Loucy (cell line): ENCODE measurements at regions not wholly inside any gene's neighbourhood (a gene's known extent, or its start where the extent isn't known, plus 50 kb on each side); places are given as distances from the start of the nearest gene placed in this dataset.

Experiments
- H2AFZ ChIP-seq: fragments of 200-600 bp; sonication (generic); 2 replicates; pipeline ENCODE4 v1.6.0; 2016; ENCODE audit warnings: antibody characterized with exemption, mild to moderate bottlenecking, low read length, moderate library complexity
- H3F3A ChIP-seq: fragments of 200-600 bp; 2 replicates; pipeline ENCODE4 v1.6.0; 2016; ENCODE audit warnings: antibody characterized with exemption, low read depth, mild to moderate bottlenecking
- H3K27me3 ChIP-seq: fragments of 200-600 bp; sonication (generic); 2 replicates; pipeline ENCODE4 v1.6.1; 2014; ENCODE audit warnings: low read length, mild to moderate bottlenecking; ENCODE audit not compliant: insufficient read depth, poor library complexity, severe bottlenecking
- H3K36me3 ChIP-seq: fragments of 200-600 bp; sonication (generic); 2 replicates; pipeline ENCODE4 v1.6.1; 2016; ENCODE audit warnings: low read length; ENCODE audit not compliant: insufficient read depth
- H3K4me1 ChIP-seq: fragments of 200-600 bp; sonication (generic); 2 replicates; pipeline ENCODE4 v1.5.1; 2014; ENCODE audit warnings: low read length, mild to moderate bottlenecking; ENCODE audit not compliant: insufficient read depth, poor library complexity, severe bottlenecking
- H3K4me2 ChIP-seq: fragments of 200-600 bp; sonication (generic); 2 replicates; pipeline ENCODE4 v1.6.0; 2014; ENCODE audit warnings: antibody characterized with exemption, low read length, low read depth, mild to moderate bottlenecking; ENCODE audit not compliant: poor library complexity, severe bottlenecking
- H3K4me3 ChIP-seq: fragments of 200-600 bp; sonication (generic); 2 replicates; pipeline ENCODE4 v1.5.1; 2014; ENCODE audit warnings: low read length, mild to moderate bottlenecking, mixed read lengths; ENCODE audit not compliant: poor library complexity, severe bottlenecking
- H3K79me2 ChIP-seq: fragments of 200-600 bp; sonication (generic); 2 replicates; pipeline ENCODE4 v1.6.1; 2014; ENCODE audit warnings: low read length; ENCODE audit not compliant: insufficient read depth
- H3K9ac ChIP-seq: fragments of 200-600 bp; sonication (generic); 2 replicates; pipeline ENCODE4 v1.6.0; 2014; ENCODE audit warnings: mild to moderate bottlenecking, low read depth, low read length, moderate library complexity; ENCODE audit not compliant: poor library complexity, severe bottlenecking
- H3K9me2 ChIP-seq: fragments of 200-600 bp; sonication (generic); replicated peaks from 2 replicates; pipeline ENCODE4 v1.6.1; 2016; ENCODE audit warnings: low read depth, low read length, mixed read lengths
- H3K9me3 ChIP-seq: fragments of 200-600 bp; sonication (generic); 2 replicates; pipeline ENCODE4 v1.6.1; 2014; ENCODE audit warnings: mild to moderate bottlenecking, antibody characterized with exemption, low read length, low read depth; ENCODE audit not compliant: insufficient read depth
- H4K20me1 ChIP-seq: fragments of 200-600 bp; sonication (generic); 2 replicates; pipeline ENCODE4 v1.6.0; 2014; ENCODE audit warnings: antibody characterized with exemption, low read length, mild to moderate bottlenecking; ENCODE audit not compliant: insufficient read depth, poor library complexity, severe bottlenecking
- EZH2phosphoT487 ChIP-seq: fragments of 200-600 bp; IDR thresholded peaks from 2 replicates; pipeline ENCODE4 v1.6.1; 2018; ENCODE audit warnings: antibody characterized with exemption, mild to moderate bottlenecking, moderate library complexity, borderline replicate concordance
- TF ChIP-seq, protein P1 (sequence below): fragments of 200-600 bp; sonication (generic); conservative IDR thresholded peaks from 2 replicates; pipeline ENCODE4 v1.5.1; 2014; ENCODE audit warnings: mild to moderate bottlenecking, antibody characterized with exemption, low read length

DNA sequence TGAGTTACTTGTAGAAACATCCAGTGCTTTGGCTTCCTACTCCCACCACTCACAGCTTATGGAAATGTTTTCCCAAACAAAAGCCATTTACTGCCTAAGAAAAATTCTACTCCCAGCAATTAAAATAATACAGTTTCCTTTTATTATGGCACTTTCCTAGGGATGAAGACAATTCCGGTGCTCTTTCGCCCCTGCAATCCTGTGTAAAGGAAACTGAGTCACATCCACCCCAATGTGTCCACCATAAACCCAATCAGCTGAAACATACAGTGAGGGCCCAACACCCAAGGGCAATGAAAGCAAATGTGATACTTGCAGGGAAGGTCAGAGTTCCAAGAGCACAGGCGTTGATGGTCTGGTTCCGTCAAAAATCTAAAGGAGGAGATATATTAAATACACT is 62.0 kb upstream of the ST3GAL5 start:
- Histone ChIP-seq H3K4me3 (no peak overlapping the region), H3K4me1 (no peaks in the 10 kb centered on the region), H3F3A (no peaks in the 10 kb centered on the region), H3K79me2 (no peaks in the 10 kb centered on the region), H3K9ac (no peak overlapping the region), H4K20me1 (no peaks in the 10 kb centered on the region), H3K4me2 (no peak overlapping the region), H2AFZ (no peak overlapping the region), H3K36me3 (no peaks in the 10 kb centered on the region), H3K27me3 (no peaks in the 10 kb centered on the region), H3K9me3 (peaks cover 4% of the 10 kb centered on the region; the same call in 1 of the 2 replicates), H3K9me2 (no peaks in the 10 kb centered on the region)
- no peak for TF ChIP-seq EZH2phosphoT487
- TF ChIP-seq, protein P1, sequence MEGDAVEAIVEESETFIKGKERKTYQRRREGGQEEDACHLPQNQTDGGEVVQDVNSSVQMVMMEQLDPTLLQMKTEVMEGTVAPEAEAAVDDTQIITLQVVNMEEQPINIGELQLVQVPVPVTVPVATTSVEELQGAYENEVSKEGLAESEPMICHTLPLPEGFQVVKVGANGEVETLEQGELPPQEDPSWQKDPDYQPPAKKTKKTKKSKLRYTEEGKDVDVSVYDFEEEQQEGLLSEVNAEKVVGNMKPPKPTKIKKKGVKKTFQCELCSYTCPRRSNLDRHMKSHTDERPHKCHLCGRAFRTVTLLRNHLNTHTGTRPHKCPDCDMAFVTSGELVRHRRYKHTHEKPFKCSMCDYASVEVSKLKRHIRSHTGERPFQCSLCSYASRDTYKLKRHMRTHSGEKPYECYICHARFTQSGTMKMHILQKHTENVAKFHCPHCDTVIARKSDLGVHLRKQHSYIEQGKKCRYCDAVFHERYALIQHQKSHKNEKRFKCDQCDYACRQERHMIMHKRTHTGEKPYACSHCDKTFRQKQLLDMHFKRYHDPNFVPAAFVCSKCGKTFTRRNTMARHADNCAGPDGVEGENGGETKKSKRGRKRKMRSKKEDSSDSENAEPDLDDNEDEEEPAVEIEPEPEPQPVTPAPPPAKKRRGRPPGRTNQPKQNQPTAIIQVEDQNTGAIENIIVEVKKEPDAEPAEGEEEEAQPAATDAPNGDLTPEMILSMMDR: no peak

DNA sequence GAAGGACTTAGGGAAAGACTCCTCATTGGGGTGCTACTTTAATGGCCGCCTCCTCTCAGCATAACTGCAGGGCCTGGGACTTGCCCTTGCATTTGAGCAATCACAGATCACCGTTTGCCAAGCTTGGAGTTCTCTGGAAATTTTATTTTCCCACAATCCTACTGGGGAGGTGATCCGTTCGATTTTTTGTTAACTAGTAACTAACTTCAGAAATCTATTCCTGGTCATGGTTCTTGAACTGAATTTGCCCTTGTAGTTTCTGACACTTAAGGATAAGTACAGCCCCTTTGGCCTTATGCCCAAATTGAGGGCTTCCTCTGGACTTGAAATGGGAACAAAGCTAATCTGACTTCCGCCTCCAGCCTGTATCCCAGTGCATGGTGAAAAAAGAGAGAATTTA is 60.5 kb upstream of the ST3GAL5 start:
- Histone ChIP-seq H3K27me3 (no peaks in the 10 kb centered on the region), H3K4me1 (no peaks in the 10 kb centered on the region), H3K4me2 (no peak overlapping the region), H3K79me2 (no peaks in the 10 kb centered on the region), H3K9ac (no peak overlapping the region), H3K9me3 (peaks cover 4% of the 10 kb centered on the region; the same call in 1 of the 2 replicates), H2AFZ (no peak overlapping the region), H3K9me2 (no peaks in the 10 kb centered on the region), H3F3A (no peaks in the 10 kb centered on the region), H3K36me3 (no peaks in the 10 kb centered on the region), H3K4me3 (no peak overlapping the region), H4K20me1 (no peaks in the 10 kb centered on the region)
- TF ChIP-seq EZH2phosphoT487: no peak
- TF ChIP-seq, protein P1: no peak

DNA sequence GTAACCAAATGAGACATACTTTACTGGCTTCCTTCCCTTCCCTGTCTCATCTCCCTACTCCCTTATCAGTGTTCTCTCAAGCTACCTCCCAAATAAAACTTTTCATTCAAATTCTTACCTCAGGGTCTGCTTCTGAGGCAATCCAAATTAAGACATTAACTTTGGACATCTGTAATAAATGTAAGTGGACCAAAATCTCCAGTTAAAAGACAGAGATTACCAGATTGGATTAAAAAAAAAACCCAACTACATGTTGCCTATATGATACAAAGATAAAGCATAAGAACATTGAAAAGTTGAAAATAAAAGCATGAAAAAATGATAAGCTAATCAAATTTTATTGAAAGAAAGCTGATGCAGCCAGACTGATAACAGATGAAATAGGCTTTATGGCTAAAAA is 58.8 kb upstream of the ST3GAL5 start:
- Histone ChIP-seq H2AFZ (no peak overlapping the region), H3K4me3 (no peak overlapping the region), H3K4me1 (no peaks in the 10 kb centered on the region), H3K9me3 (peaks cover 6% of the 10 kb centered on the region; the same call in 1 of the 2 replicates), H3K9me2 (no peaks in the 10 kb centered on the region), H3K4me2 (no peak overlapping the region), H3K9ac (no peak overlapping the region), H3K27me3 (no peaks in the 10 kb centered on the region), H3K36me3 (no peaks in the 10 kb centered on the region), H3F3A (no peaks in the 10 kb centered on the region), H3K79me2 (no peaks in the 10 kb centered on the region), H4K20me1 (no peaks in the 10 kb centered on the region)
- TF ChIP-seq, protein P1: no peak
- TF ChIP-seq EZH2phosphoT487: no peak
